GM12872 (cell line): ENCODE measurements at regions not wholly inside any gene's neighbourhood (a gene's known extent, or its start where the extent isn't known, plus 50 kb on each side); places are given as distances from the start of the nearest gene placed in this dataset.

ENCODE experiments used
- CTCF ChIP-seq: IDR thresholded peaks from 3 replicates; pipeline ENCODE4 v1.5.1; 2011; ENCODE audit warnings: low read depth, mild to moderate bottlenecking, low read length, moderate library complexity; ENCODE audit not compliant: insufficient read depth

GRCh38 chr5:57429513-57430120 is 53.0 kb downstream of the ACTBL2 start:
- no peak for TF ChIP-seq CTCF

GRCh38 chr5:57422993-57423392 is 59.6 kb downstream of the ACTBL2 start:
- TF ChIP-seq CTCF: no peak

DNA sequence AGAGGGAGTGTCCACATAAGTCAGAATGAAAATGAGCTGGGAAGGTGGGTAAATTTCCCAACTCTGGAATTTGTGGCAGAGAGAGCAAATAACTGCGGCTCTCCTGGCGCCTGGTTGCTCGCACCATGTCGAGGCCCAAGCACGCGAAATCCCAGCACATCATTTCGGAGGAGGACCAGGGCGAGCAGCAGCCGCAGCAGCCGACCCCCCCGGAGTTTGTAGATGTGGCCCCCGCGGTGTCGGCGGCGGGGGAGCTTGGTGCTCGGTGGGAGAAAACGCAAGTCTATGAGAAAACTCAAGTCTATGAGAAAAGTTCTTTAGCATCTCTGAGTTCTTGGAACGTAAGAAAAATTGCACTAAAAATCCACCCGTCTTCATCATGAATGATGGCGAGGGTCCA is 60.3 kb downstream of the ACTBL2 start:
- no peak for TF ChIP-seq CTCF

- TF ChIP-seq CTCF: no peak
Observed at GRCh38 chr5:57420801-57421200, 61.8 kb downstream of the ACTBL2 start.

DNA sequence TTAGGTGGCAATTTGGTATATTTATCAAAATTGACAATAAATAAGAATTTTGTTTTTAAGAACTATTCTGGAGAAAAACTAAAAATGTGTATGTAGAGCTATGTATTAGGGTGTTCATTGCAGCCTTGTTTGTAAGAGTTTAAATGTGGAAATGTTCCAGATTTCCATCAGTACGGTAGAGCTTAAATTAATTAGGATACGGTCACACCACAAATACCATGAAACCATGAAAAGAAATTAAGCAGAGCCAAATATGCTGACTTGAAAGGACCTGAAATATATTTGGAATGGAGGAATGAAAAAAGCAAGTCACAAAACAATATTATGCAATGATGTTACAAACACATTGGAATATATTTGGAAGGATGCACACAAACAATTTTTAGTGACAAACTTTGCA is 64.6 kb downstream of the ACTBL2 start:
- TF ChIP-seq CTCF: no peak

GRCh38 chr5:57417320-57417719 is 65.3 kb downstream of the ACTBL2 start:
- no peak for TF ChIP-seq CTCF

- TF ChIP-seq CTCF: no peak
Observed at GRCh38 chr5:57416278-57416994, 66.2 kb downstream of the ACTBL2 start.

DNA sequence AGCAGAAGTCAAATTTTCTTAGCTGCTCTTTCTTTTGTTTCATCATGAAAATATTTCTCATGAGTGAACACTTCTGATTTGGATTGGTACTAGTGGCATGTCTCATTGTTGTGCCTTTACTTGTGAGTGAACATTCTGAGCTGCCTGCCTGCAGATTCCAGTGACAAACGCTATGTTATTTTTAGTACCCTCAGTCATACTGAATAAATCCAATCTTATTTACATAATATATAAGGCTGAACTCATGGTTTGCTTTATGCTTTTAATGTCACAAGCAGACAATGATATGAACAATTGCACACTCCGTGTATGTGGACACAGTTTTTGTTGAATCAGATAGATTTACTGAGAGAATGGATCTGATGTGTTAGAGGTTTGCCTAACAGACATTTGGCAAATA is 67.8 kb downstream of the ACTBL2 start:
- TF ChIP-seq CTCF: no peak
